Loucy (cell line): ENCODE measurements at regions not wholly inside any gene's neighbourhood (a gene's known extent, or its start where the extent isn't known, plus 50 kb on each side); places are given as distances from the start of the nearest gene placed in this dataset.

Experiments
- CTCF ChIP-seq: fragments of 200-600 bp; sonication (generic); conservative IDR thresholded peaks from 2 replicates; pipeline ENCODE4 v1.5.1; 2014; ENCODE audit warnings: mild to moderate bottlenecking, antibody characterized with exemption, low read length
- EZH2phosphoT487 ChIP-seq: fragments of 200-600 bp; IDR thresholded peaks from 2 replicates; pipeline ENCODE4 v1.6.1; 2018; ENCODE audit warnings: antibody characterized with exemption, mild to moderate bottlenecking, moderate library complexity, borderline replicate concordance

- TF ChIP-seq CTCF (no peak), EZH2phosphoT487 (no peak)
These were observed 286.4 kb upstream of the AMIGO2 start for GRCh38 chr12:47366157-47366556.
